ENCODE measurements at regions not wholly inside any gene's neighbourhood (a gene's known extent, or its start where the extent isn't known, plus 50 kb on each side); places are given as distances from the start of the nearest gene placed in this dataset.

DNA sequence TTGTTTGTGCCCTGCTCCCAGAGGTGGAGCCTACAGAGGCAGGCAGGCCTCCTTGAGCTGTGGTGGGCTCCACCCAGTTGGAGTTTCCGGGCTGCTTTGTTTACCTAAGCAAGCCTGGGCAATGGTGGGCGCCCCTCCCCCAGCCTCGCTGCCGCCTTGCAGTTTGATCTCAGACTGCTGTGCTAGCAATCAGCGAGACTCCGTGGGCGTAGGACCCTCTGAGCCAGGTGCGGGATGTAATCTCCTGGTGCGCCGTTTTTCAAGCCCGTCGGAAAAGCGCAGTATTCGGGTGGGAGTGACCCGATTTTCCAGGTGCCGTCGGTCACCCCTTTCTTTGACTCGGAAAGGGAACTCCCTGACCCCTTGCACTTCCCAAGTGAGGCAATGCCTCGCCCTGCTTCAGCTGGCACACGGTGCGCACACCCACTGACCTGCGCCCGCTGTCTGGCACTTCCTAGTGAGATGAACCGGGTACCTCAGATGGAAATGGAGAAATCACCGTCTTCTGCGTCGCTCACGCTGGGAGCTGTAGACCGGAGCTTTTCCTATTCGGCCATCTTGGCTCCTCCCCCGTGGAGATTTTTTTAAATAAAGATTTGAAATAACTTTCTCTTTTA, 189.2 kb upstream of the WSB1 start (continued):
- TF ChIP-seq TAF1 (IDR thresholded peaks at IDR 0.05; ENCODE audit: control insufficient read depth, extremely low read depth, insufficient read depth, low read length, severe bottlenecking) = peak; percentile 24
- TF ChIP-seq DMBX1 (CRISPR knock-in tag; IDR thresholded peaks at IDR 0.05; ENCODE audit: borderline replicate concordance) = 0 out of 2 replicates have a peak, but pooled peaks have one; percentile 16
- TF ChIP-seq, protein P1, sequence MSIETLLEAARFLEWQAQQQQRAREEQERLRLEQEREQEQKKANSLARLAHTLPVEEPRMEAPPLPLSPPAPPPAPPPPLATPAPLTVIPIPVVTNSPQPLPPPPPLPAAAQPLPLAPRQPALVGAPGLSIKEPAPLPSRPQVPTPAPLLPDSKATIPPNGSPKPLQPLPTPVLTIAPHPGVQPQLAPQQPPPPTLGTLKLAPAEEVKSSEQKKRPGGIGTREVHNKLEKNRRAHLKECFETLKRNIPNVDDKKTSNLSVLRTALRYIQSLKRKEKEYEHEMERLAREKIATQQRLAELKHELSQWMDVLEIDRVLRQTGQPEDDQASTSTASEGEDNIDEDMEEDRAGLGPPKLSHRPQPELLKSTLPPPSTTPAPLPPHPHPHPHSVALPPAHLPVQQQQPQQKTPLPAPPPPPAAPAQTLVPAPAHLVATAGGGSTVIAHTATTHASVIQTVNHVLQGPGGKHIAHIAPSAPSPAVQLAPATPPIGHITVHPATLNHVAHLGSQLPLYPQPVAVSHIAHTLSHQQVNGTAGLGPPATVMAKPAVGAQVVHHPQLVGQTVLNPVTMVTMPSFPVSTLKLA (conservative IDR thresholded peaks at IDR 0.05) = peak in 1 of 2 experiments; percentile 78; a peak in 3 of 4 replicates
- TF ChIP-seq HDAC2 (IDR thresholded peaks at IDR 0.05) = peak; percentile 65
- TF ChIP-seq HNRNPLL (IDR thresholded peaks at IDR 0.05; ENCODE audit: low read depth, low read length, poor library complexity, severe bottlenecking) = peak; percentile 53
- peak; percentile 28 for TF ChIP-seq TAF9B (IDR thresholded peaks at IDR 0.05; ENCODE audit: partially characterized antibody)
- TF ChIP-seq POLR2B (IDR thresholded peaks at IDR 0.05; ENCODE audit: low read depth, partially characterized antibody) = peak; percentile 56
- TF ChIP-seq LEF1 (IDR thresholded peaks at IDR 0.05) = peak; percentile 64
- peak in 1 of 2 experiments; percentile 44; a peak in 1 of 4 replicates for TF ChIP-seq TRIM24 (IDR thresholded peaks at IDR 0.05)
- peak; percentile 44; the same call in 1 of the 2 replicates for TF ChIP-seq SMARCA4 (IDR thresholded peaks at IDR 0.05)
- TF ChIP-seq RBFOX2 (IDR thresholded peaks at IDR 0.05; ENCODE audit: low read depth, low read length) = peak; percentile 65
- 0 out of 2 replicates have a peak, but pooled peaks have one; percentile 25 for TF ChIP-seq NCOA1 (IDR thresholded peaks at IDR 0.05; ENCODE audit: low read depth)
- peak; percentile 53; the same call in 1 of the 2 replicates for TF ChIP-seq DPF2 (IDR thresholded peaks at IDR 0.05)
- TF ChIP-seq, protein P2, sequence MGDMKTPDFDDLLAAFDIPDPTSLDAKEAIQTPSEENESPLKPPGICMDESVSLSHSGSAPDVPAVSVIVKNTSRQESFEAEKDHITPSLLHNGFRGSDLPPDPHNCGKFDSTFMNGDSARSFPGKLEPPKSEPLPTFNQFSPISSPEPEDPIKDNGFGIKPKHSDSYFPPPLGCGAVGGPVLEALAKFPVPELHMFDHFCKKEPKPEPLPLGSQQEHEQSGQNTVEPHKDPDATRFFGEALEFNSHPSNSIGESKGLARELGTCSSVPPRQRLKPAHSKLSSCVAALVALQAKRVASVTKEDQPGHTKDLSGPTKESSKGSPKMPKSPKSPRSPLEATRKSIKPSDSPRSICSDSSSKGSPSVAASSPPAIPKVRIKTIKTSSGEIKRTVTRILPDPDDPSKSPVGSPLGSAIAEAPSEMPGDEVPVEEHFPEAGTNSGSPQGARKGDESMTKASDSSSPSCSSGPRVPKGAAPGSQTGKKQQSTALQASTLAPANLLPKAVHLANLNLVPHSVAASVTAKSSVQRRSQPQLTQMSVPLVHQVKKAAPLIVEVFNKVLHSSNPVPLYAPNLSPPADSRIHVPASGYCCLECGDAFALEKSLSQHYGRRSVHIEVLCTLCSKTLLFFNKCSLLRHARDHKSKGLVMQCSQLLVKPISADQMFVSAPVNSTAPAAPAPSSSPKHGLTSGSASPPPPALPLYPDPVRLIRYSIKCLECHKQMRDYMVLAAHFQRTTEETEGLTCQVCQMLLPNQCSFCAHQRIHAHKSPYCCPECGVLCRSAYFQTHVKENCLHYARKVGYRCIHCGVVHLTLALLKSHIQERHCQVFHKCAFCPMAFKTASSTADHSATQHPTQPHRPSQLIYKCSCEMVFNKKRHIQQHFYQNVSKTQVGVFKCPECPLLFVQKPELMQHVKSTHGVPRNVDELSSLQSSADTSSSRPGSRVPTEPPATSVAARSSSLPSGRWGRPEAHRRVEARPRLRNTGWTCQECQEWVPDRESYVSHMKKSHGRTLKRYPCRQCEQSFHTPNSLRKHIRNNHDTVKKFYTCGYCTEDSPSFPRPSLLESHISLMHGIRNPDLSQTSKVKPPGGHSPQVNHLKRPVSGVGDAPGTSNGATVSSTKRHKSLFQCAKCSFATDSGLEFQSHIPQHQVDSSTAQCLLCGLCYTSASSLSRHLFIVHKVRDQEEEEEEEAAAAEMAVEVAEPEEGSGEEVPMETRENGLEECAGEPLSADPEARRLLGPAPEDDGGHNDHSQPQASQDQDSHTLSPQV (IDR thresholded peaks at IDR 0.05) = 0 out of 2 replicates have a peak, but pooled peaks have one; percentile 31
- TF ChIP-seq, protein P3, sequence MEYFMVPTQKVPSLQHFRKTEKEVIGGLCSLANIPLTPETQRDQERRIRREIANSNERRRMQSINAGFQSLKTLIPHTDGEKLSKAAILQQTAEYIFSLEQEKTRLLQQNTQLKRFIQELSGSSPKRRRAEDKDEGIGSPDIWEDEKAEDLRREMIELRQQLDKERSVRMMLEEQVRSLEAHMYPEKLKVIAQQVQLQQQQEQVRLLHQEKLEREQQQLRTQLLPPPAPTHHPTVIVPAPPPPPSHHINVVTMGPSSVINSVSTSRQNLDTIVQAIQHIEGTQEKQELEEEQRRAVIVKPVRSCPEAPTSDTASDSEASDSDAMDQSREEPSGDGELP (CRISPR knock-in tag; IDR thresholded peaks at IDR 0.05; ENCODE audit: borderline replicate concordance) = peak; percentile 13; the same call in 1 of the 2 replicates
- 0 out of 2 replicates have a peak, but pooled peaks have one; percentile 24 for TF ChIP-seq GABPA (tag; conservative IDR thresholded peaks at IDR 0.05; ENCODE audit: low read depth)
- TF ChIP-seq EP400 (IDR thresholded peaks at IDR 0.05) = peak; percentile 43; the same call in 1 of the 2 replicates
- TF ChIP-seq ZSCAN29 (IDR thresholded peaks at IDR 0.05) = peak; percentile 83
- TF ChIP-seq FOXA3 (CRISPR knock-in tag; conservative IDR thresholded peaks at IDR 0.05 in 1 of 2, IDR thresholded peaks at IDR 0.05 in 1 of 2) = peak; percentile 86 to 95
- peak; percentile 83 for TF ChIP-seq EGR1 (conservative IDR thresholded peaks at IDR 0.05)
- TF ChIP-seq HDAC1 (IDR thresholded peaks at IDR 0.05) = peak in 1 of 2 experiments; percentile 66; a peak in 1 of 4 replicates
- peak; percentile 60; the same call in 1 of the 2 replicates for TF ChIP-seq SMAD4 (CRISPR knock-in tag; conservative IDR thresholded peaks at IDR 0.05)
- TF ChIP-seq SMARCE1 (IDR thresholded peaks at IDR 0.05) = peak; percentile 50

Data from K562 (cell line).